T-helper 1 cell treated with Interleukin-12 subunit alpha and Interleukin-12 subunit beta and Interleukin-4 antibody, amounts not matched to agents 30 μg/mL and 1 μg/mL, for 36 hours (primary cell): ENCODE measurements at regions not wholly inside any gene's neighbourhood (a gene's known extent, or its start where the extent isn't known, plus 50 kb on each side); places are given as distances from the start of the nearest gene placed in this dataset.

ENCODE experiments used
- H3K27ac Mint-ChIP-seq: one replicate; pipeline ENCODE4 v1.8.0; 2021; ENCODE audit warnings: mild to moderate bottlenecking, mixed read lengths
- H3K27me3 Mint-ChIP-seq: one replicate; pipeline ENCODE4 v1.8.0; 2021; ENCODE audit warnings: low read depth, mixed read lengths
- H3K36me3 Mint-ChIP-seq: one replicate; pipeline ENCODE4 v1.8.0; 2021; ENCODE audit warnings: low read depth, mixed read lengths
- H3K4me1 Mint-ChIP-seq: one replicate; pipeline ENCODE4 v1.8.0; 2021; ENCODE audit warnings: low read depth, mixed read lengths
- H3K4me3 Mint-ChIP-seq: one replicate; pipeline ENCODE4 v1.8.0; 2021; ENCODE audit warnings: mild to moderate bottlenecking, moderate library complexity, mixed read lengths
- H3K9me3 Mint-ChIP-seq: one replicate; pipeline ENCODE4 v1.8.0; 2021; ENCODE audit warnings: mixed read lengths

- Mint-ChIP-seq H3K4me3 (no peak overlapping the region), H3K27me3 (no peaks in the 10 kb centered on the region), H3K9me3 (no peaks in the 10 kb centered on the region), H3K36me3 (no peaks in the 10 kb centered on the region), H3K4me1 (no peaks in the 10 kb centered on the region), H3K27ac (no peak overlapping the region)
These were observed 1922.8 kb downstream of the MRPL39 start for GRCh38 chr21:23684431-23684830.

GRCh38 chr21:23664193-23664694 is 1943.0 kb downstream of the MRPL39 start:
- Mint-ChIP-seq H3K27ac (no peak overlapping the region), H3K9me3 (no peaks in the 10 kb centered on the region), H3K4me1 (no peaks in the 10 kb centered on the region), H3K27me3 (no peaks in the 10 kb centered on the region), H3K4me3 (no peak overlapping the region), H3K36me3 (no peaks in the 10 kb centered on the region)

- H3K4me3 Mint-ChIP-seq: no peak overlapping the region
- no peaks in the 10 kb centered on the region for H3K36me3 Mint-ChIP-seq
- no peaks in the 10 kb centered on the region for H3K27me3 Mint-ChIP-seq
- H3K9me3 Mint-ChIP-seq: no peaks in the 10 kb centered on the region
- no peaks in the 10 kb centered on the region for H3K4me1 Mint-ChIP-seq
- no peak overlapping the region for H3K27ac Mint-ChIP-seq
These were observed 1946.7 kb downstream of the MRPL39 start for GRCh38 chr21:23660560-23660959.

GRCh38 chr21:23644768-23645167 is 1962.5 kb downstream of the MRPL39 start:
- Mint-ChIP-seq H3K27ac (no peak overlapping the region), H3K9me3 (peaks cover 3% of the 10 kb centered on the region), H3K36me3 (no peaks in the 10 kb centered on the region), H3K4me3 (no peak overlapping the region), H3K4me1 (no peaks in the 10 kb centered on the region), H3K27me3 (no peaks in the 10 kb centered on the region)

GRCh38 chr21:23639721-23640120 is 1967.6 kb downstream of the MRPL39 start:
- no peaks in the 10 kb centered on the region for H3K27me3 Mint-ChIP-seq
- H3K4me3 Mint-ChIP-seq: no peak overlapping the region

GRCh38 chr21:23638131-23638695 is 1969.1 kb downstream of the MRPL39 start:
- Mint-ChIP-seq H3K4me1 (no peaks in the 10 kb centered on the region), H3K36me3 (no peaks in the 10 kb centered on the region), H3K9me3 (no peaks in the 10 kb centered on the region), H3K27ac (no peak overlapping the region), H3K27me3 (no peaks in the 10 kb centered on the region), H3K4me3 (no peak overlapping the region)

More at GRCh38 chr21:23639721-23640120, 1967.6 kb downstream of the MRPL39 start:
- Mint-ChIP-seq H3K36me3 (no peaks in the 10 kb centered on the region), H3K27ac (no peak overlapping the region), H3K9me3 (no peaks in the 10 kb centered on the region), H3K4me1 (no peaks in the 10 kb centered on the region)

- Mint-ChIP-seq H3K36me3 (no peaks in the 10 kb centered on the region), H3K4me1 (no peaks in the 10 kb centered on the region), H3K27me3 (no peaks in the 10 kb centered on the region), H3K4me3 (no peak overlapping the region), H3K27ac (no peak overlapping the region), H3K9me3 (no peaks in the 10 kb centered on the region)
These were observed 1973.8 kb downstream of the MRPL39 start for GRCh38 chr21:23633447-23633940.

GRCh38 chr21:23624281-23624680 is 1983.0 kb downstream of the MRPL39 start:
- Mint-ChIP-seq H3K36me3 (no peaks in the 10 kb centered on the region), H3K9me3 (no peaks in the 10 kb centered on the region), H3K27ac (no peak overlapping the region), H3K4me3 (no peak overlapping the region), H3K27me3 (no peaks in the 10 kb centered on the region), H3K4me1 (no peaks in the 10 kb centered on the region)

GRCh38 chr21:23613014-23613413 is 1994.3 kb downstream of the MRPL39 start:
- no peaks in the 10 kb centered on the region for H3K27me3 Mint-ChIP-seq
- H3K4me3 Mint-ChIP-seq: no peak overlapping the region
- H3K4me1 Mint-ChIP-seq: no peaks in the 10 kb centered on the region
- no peaks in the 10 kb centered on the region for H3K36me3 Mint-ChIP-seq
- no peaks in the 10 kb centered on the region for H3K9me3 Mint-ChIP-seq
- H3K27ac Mint-ChIP-seq: no peak overlapping the region

- no peaks in the 10 kb centered on the region for H3K36me3 Mint-ChIP-seq
- H3K27ac Mint-ChIP-seq: no peak overlapping the region
- no peaks in the 10 kb centered on the region for H3K4me1 Mint-ChIP-seq
- no peak overlapping the region for H3K4me3 Mint-ChIP-seq
- no peaks in the 10 kb centered on the region for H3K9me3 Mint-ChIP-seq
- no peaks in the 10 kb centered on the region for H3K27me3 Mint-ChIP-seq
These were observed 1995.1 kb downstream of the MRPL39 start for GRCh38 chr21:23612210-23612609.

- Mint-ChIP-seq H3K9me3 (no peaks in the 10 kb centered on the region), H3K4me1 (no peaks in the 10 kb centered on the region), H3K27ac (no peak overlapping the region)
These were observed 1999.4 kb downstream of the MRPL39 start for GRCh38 chr21:23607782-23608431.

GRCh38 chr21:23601549-23601948 is 2005.7 kb downstream of the MRPL39 start:
- Mint-ChIP-seq H3K27ac (no peak overlapping the region), H3K4me3 (no peak overlapping the region), H3K4me1 (no peaks in the 10 kb centered on the region), H3K9me3 (no peaks in the 10 kb centered on the region), H3K27me3 (no peaks in the 10 kb centered on the region), H3K36me3 (no peaks in the 10 kb centered on the region)

More at GRCh38 chr21:23607782-23608431, 1999.4 kb downstream of the MRPL39 start:
- Mint-ChIP-seq H3K36me3 (no peaks in the 10 kb centered on the region), H3K4me3 (no peak overlapping the region), H3K27me3 (no peaks in the 10 kb centered on the region)

- Mint-ChIP-seq H3K4me3 (no peak overlapping the region), H3K9me3 (no peaks in the 10 kb centered on the region), H3K36me3 (no peaks in the 10 kb centered on the region), H3K27ac (no peak overlapping the region), H3K4me1 (no peaks in the 10 kb centered on the region), H3K27me3 (no peaks in the 10 kb centered on the region)
These were observed 2013.7 kb downstream of the MRPL39 start for GRCh38 chr21:23593582-23593981.

GRCh38 chr21:23585419-23585818 is 2021.9 kb downstream of the MRPL39 start:
- Mint-ChIP-seq H3K27me3 (no peaks in the 10 kb centered on the region), H3K36me3 (no peaks in the 10 kb centered on the region), H3K9me3 (no peaks in the 10 kb centered on the region), H3K4me1 (no peaks in the 10 kb centered on the region), H3K27ac (no peak overlapping the region), H3K4me3 (no peak overlapping the region)

GRCh38 chr21:23579573-23579972 is 2027.7 kb downstream of the MRPL39 start:
- Mint-ChIP-seq H3K27ac (no peak overlapping the region), H3K9me3 (no peaks in the 10 kb centered on the region), H3K4me1 (no peaks in the 10 kb centered on the region), H3K4me3 (no peak overlapping the region), H3K27me3 (no peaks in the 10 kb centered on the region), H3K36me3 (no peaks in the 10 kb centered on the region)
